ENCODE measurements at regions not wholly inside any gene's neighbourhood (a gene's known extent, or its start where the extent isn't known, plus 50 kb on each side); places are given as distances from the start of the nearest gene placed in this dataset.

GRCh38 chr1:62917314-62917713 lies 133.4 kb downstream of the ATG4C start:
- no peak for DNase-seq

GRCh38 chr1:62917805-62918204 lies 133.9 kb downstream of the ATG4C start:
- no peak for DNase-seq

GRCh38 chr1:62918700-62919099 lies 134.8 kb downstream of the ATG4C start:
- DNase-seq = no peak

DNA sequence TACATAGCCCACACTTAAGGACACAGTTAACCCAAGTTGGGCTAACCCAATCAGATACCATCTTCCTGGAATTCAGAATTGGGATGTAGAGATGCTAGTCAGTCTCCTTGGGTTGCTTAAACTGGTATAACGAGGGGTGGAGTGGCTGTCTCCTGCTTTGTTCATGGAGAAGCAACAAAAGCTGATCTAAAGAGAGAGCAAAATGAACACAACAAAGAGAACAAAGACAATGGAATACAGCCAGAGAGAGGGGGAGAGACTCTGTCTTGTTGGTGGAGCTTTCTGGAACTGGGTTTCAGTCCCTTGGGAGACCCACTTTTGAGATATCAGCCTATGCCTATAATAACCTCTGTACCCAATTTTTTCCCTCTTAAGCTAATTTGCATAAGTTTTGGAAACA lies 138.1 kb downstream of the ATG4C start:
- no peak for DNase-seq

GRCh38 chr1:62924983-62925790 lies 141.3 kb downstream of the ATG4C start:
- DNase-seq = no peak

- no peak for DNase-seq
These were observed 142.8 kb downstream of the ATG4C start for GRCh38 chr1:62926681-62927252.

GRCh38 chr1:62928885-62929284 lies 145.0 kb downstream of the ATG4C start:
- DNase-seq = no peak

DNA sequence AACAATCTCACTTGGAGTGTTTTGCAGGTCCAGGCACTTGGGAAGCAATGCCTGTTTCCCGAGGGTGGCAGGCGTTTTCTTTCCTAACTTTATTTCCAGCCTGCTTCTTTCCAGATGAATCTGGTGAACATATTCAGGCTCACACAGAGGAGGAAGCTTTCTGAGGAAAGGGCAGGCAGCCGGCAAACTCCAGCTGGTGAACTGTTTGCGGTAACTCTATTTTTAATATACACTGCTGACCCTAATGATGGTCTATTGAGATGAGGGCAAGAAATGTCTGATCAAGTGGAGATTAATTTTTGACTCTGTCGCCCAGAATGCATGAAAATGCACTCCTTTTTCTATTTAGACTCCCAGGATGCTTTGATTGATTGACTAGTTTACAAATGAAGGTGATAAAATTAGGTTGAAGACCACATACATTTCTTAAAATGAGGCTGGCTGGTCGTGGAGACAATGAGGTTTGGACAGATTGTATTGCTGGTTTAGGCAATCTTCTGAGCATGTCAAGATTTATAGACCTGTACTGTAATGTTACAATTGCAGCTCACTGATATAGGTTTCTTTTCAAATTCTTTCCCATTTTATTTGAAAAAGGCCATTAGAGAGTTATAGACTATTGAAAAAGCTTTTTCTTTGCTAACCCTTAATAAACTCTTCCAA lies 153.8 kb downstream of the ATG4C start:
- no peak for DNase-seq

- no peak for DNase-seq
These were observed 157.8 kb downstream of the ATG4C start for GRCh38 chr1:62941780-62942179.

DNA sequence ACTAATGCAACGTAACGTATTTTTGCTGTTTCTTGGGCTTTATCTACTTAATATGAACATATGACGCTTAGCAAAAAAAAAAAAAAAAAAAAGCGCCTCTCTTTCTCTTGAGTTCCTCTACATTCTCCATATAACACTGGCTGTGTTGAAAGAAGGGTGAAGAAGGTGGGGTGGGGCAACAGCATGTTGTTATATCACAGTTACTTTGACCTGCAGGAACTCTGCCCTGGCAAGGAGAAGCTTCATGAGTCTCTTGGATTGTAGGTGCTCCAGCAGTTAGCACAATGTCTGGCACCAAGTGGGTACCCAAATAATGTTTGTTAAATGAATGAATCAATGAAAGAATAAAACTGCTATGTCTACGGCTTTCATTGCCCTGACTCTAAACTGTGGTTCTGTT lies 162.6 kb downstream of the ATG4C start:
- DNase-seq = no peak

GRCh38 chr1:62951428-62951827 lies 167.5 kb downstream of the ATG4C start:
- DNase-seq = no peak

GRCh38 chr1:62952596-62952995 lies 168.7 kb downstream of the ATG4C start:
- DNase-seq = no peak

- no peak for DNase-seq
These were observed 169.7 kb downstream of the ATG4C start for GRCh38 chr1:62953633-62954032.

DNA sequence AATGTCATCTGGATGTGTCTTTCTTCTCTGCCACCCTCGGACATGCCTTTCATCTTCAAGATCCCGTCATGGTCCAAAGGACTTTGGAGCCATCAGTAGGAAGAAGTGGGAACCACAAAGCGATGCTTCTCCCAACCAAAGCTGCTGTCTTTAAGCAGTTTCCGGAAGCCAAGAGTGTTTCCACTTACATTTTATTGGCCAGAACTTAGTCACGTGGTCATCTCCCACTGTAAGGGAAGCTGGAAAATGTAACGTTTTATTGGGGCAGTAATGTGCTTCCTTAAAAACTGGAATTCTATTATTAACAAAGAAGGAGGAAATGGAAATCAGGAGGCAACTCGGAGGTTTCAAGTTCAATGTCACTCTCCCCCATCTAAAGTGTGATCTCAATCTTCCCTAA lies 170.8 kb downstream of the ATG4C start:
- no peak for DNase-seq

- no peak for DNase-seq
These were observed 171.7 kb downstream of the ATG4C start for GRCh38 chr1:62955666-62956065.

- DNase-seq = no peak
These were observed 178.3 kb downstream of the ATG4C start for GRCh38 chr1:62962014-62962812.

GRCh38 chr1:62962901-62963776 lies 179.2 kb downstream of the ATG4C start:
- peak in 1 of 2 donors; percentile 11 for DNase-seq

DNA sequence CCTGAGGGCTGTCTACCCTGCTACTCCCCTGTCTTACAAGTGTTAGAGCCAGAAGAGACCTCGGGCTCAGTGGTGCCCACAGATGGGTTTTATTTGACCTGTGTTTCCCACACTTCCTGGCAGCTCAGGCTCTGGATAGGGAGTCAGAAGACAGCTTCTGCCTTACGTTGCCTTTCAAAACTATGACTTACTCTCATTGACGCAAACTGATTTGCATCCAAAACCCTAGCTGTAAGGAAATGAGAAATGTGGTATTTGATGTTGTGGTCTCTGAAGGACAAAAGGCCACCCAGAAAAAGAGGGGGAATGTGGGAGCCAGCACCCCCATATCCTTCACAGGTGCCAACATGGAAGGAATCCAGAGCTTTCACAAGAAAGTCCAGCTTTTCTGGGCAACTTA lies 180.2 kb downstream of the ATG4C start:
- no peak for DNase-seq

- no peak for DNase-seq
These were observed 183.1 kb downstream of the ATG4C start for GRCh38 chr1:62967031-62967430.

DNA sequence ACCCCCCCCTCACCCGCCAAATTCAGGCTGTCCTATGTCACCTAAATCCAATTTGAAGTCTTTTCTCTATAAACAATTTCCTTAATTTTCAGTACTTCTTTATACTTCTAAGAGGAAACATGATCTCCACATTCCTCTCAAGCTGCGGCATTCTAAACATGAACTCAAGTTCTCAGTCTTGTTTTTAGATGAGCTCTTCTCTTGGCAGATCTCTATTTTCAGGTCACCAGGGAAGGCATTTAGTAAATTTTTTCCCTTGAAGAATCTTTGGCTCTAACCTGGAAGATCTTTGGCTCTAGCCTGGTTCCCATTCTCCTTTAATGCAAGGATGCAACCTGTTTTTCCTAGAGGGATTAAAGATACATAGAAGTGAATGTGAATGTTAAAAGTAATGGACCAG lies 193.4 kb downstream of the ATG4C start:
- no peak for DNase-seq

- DNase-seq = no peak
These were observed 194.8 kb downstream of the ATG4C start for GRCh38 chr1:62978741-62979140.

DNA sequence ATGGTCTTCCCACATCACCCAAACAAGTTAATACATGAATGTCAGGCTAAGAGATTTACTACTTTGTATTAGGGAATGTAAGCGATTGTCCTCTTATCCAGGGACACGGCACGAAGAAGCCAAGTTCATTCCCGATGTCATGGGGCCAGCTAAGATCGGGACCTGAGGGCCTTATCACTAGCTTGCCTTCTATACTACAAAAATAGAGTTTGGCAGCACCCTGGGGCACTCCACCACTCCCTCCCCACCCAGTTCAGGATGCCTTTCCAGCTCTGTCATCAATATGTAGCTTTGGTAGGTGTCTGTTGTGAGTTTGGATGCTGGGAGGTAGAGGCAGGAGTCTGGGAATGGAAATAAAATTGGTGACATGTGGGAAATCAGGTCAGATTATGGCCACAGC lies 197.5 kb downstream of the ATG4C start:
- no peak for DNase-seq

Data from hippocampal formation (tissue), 2 donors.